ENCODE measurements at regions not wholly inside any gene's neighbourhood (a gene's known extent, or its start where the extent isn't known, plus 50 kb on each side); places are given as distances from the start of the nearest gene placed in this dataset.

GRCh38 chr1:168903237-168903830 lies 174.3 kb upstream of the DPT start:
- H3K27me3 Mint-ChIP-seq, result peaks cover 10% of the 10 kb centered on the region
- no peaks in the 10 kb centered on the region for H3K4me1 Mint-ChIP-seq
- H3K27ac Mint-ChIP-seq, result no peak overlapping the region
- intact Hi-C loops (cut with micrococcal nuclease), result no loop called here
- H3K4me3 Mint-ChIP-seq, result no peak overlapping the region
- H3K9me3 Mint-ChIP-seq, result peaks cover 3% of the 10 kb centered on the region
- H3K36me3 Mint-ChIP-seq (ENCODE audit: low read depth), result no peaks in the 10 kb centered on the region
- DNase-seq, result no peak

GRCh38 chr1:168905633-168906032 lies 176.6 kb upstream of the DPT start:
- DNase-seq, result no peak
- H3K27ac Mint-ChIP-seq, result no peak overlapping the region
- H3K27me3 Mint-ChIP-seq, result peaks cover 13% of the 10 kb centered on the region
- H3K9me3 Mint-ChIP-seq, result peaks cover 3% of the 10 kb centered on the region
- H3K4me3 Mint-ChIP-seq, result no peak overlapping the region
- intact Hi-C loops (cut with micrococcal nuclease), result no loop called here
- H3K4me1 Mint-ChIP-seq, result no peaks in the 10 kb centered on the region
- no peaks in the 10 kb centered on the region for H3K36me3 Mint-ChIP-seq (ENCODE audit: low read depth)

GRCh38 chr1:168906367-168906766 lies 177.4 kb upstream of the DPT start:
- Mint-ChIP-seq H3K4me1 (no peaks in the 10 kb centered on the region), H3K27me3 (peaks cover 6% of the 10 kb centered on the region), H3K27ac (no peak overlapping the region), H3K36me3 (ENCODE audit: low read depth) (no peaks in the 10 kb centered on the region), H3K9me3 (no peaks in the 10 kb centered on the region), H3K4me3 (no peak overlapping the region)
- intact Hi-C loops (cut with micrococcal nuclease), result no loop called here
- no peak for DNase-seq

GRCh38 chr1:168907053-168907452 lies 178.0 kb upstream of the DPT start:
- Mint-ChIP-seq H3K4me3 (no peak overlapping the region), H3K36me3 (ENCODE audit: low read depth) (no peaks in the 10 kb centered on the region), H3K9me3 (no peaks in the 10 kb centered on the region), H3K27ac (no peak overlapping the region), H3K27me3 (peaks cover 8% of the 10 kb centered on the region), H3K4me1 (no peaks in the 10 kb centered on the region)
- DNase-seq, result no peak
- intact Hi-C loops (cut with micrococcal nuclease), result no loop called here

- H3K9me3 Mint-ChIP-seq, result no peaks in the 10 kb centered on the region
- H3K4me3 Mint-ChIP-seq, result no peak overlapping the region
- H3K4me1 Mint-ChIP-seq, result no peaks in the 10 kb centered on the region
- peaks cover 9% of the 10 kb centered on the region for H3K27me3 Mint-ChIP-seq
- no peak overlapping the region for H3K27ac Mint-ChIP-seq
- no peak for DNase-seq
- intact Hi-C loops (cut with micrococcal nuclease), result no loop called here
- H3K36me3 Mint-ChIP-seq (ENCODE audit: low read depth), result no peaks in the 10 kb centered on the region
These were observed 178.9 kb upstream of the DPT start for GRCh38 chr1:168907786-168908348.

- Mint-ChIP-seq H3K9me3 (no peaks in the 10 kb centered on the region), H3K27ac (no peak overlapping the region), H3K36me3 (ENCODE audit: low read depth) (no peaks in the 10 kb centered on the region), H3K4me3 (no peak overlapping the region), H3K27me3 (peaks cover 9% of the 10 kb centered on the region), H3K4me1 (no peaks in the 10 kb centered on the region)
- intact Hi-C loops (cut with micrococcal nuclease), result no loop called here
- no peak for DNase-seq
These were observed 181.4 kb upstream of the DPT start for GRCh38 chr1:168910403-168910802.

GRCh38 chr1:168911370-168911769 lies 182.4 kb upstream of the DPT start:
- H3K27me3 Mint-ChIP-seq, result peaks cover 9% of the 10 kb centered on the region
- no peak overlapping the region for H3K4me3 Mint-ChIP-seq
- H3K27ac Mint-ChIP-seq, result no peak overlapping the region
- no peak for DNase-seq
- H3K9me3 Mint-ChIP-seq, result no peaks in the 10 kb centered on the region
- H3K36me3 Mint-ChIP-seq (ENCODE audit: low read depth), result no peaks in the 10 kb centered on the region
- H3K4me1 Mint-ChIP-seq, result no peaks in the 10 kb centered on the region
- intact Hi-C loops (cut with micrococcal nuclease), result no loop called here

- Mint-ChIP-seq H3K9me3 (no peaks in the 10 kb centered on the region), H3K27me3 (peaks cover 7% of the 10 kb centered on the region), H3K4me1 (no peaks in the 10 kb centered on the region), H3K27ac (no peak overlapping the region), H3K36me3 (ENCODE audit: low read depth) (no peaks in the 10 kb centered on the region), H3K4me3 (no peak overlapping the region)
- intact Hi-C loops (cut with micrococcal nuclease), result no loop called here
- no peak for DNase-seq
These were observed 184.9 kb upstream of the DPT start for GRCh38 chr1:168913711-168914463.

GRCh38 chr1:168917309-168917708 lies 188.3 kb upstream of the DPT start:
- H3K27ac Mint-ChIP-seq, result no peak overlapping the region
- no peaks in the 10 kb centered on the region for H3K9me3 Mint-ChIP-seq
- H3K4me1 Mint-ChIP-seq, result peaks cover 7% of the 10 kb centered on the region
- no peaks in the 10 kb centered on the region for H3K36me3 Mint-ChIP-seq (ENCODE audit: low read depth)
- no peak overlapping the region for H3K4me3 Mint-ChIP-seq
- H3K27me3 Mint-ChIP-seq, result peaks cover 1% of the 10 kb centered on the region
- DNase-seq, result no peak
- intact Hi-C loops (cut with micrococcal nuclease), result no loop called here

- peaks cover 8% of the 10 kb centered on the region for H3K4me1 Mint-ChIP-seq
- no peaks in the 10 kb centered on the region for H3K36me3 Mint-ChIP-seq (ENCODE audit: low read depth)
- intact Hi-C loops (cut with micrococcal nuclease), result no loop called here
- H3K27me3 Mint-ChIP-seq, result peaks cover 1% of the 10 kb centered on the region
- no peak overlapping the region for H3K27ac Mint-ChIP-seq
- no peaks in the 10 kb centered on the region for H3K9me3 Mint-ChIP-seq
- no peak for DNase-seq
- H3K4me3 Mint-ChIP-seq, result no peak overlapping the region
These were observed 188.7 kb upstream of the ATP1B1 start for GRCh38 chr1:168917796-168918195.

- H3K4me1 Mint-ChIP-seq, result peaks cover 11% of the 10 kb centered on the region
- H3K27ac Mint-ChIP-seq, result no peak overlapping the region
- H3K36me3 Mint-ChIP-seq (ENCODE audit: low read depth), result no peaks in the 10 kb centered on the region
- H3K9me3 Mint-ChIP-seq, result no peaks in the 10 kb centered on the region
- intact Hi-C loops (cut with micrococcal nuclease), result no loop called here
- H3K4me3 Mint-ChIP-seq, result no peak overlapping the region
- peaks cover 1% of the 10 kb centered on the region for H3K27me3 Mint-ChIP-seq
- no peak for DNase-seq
These were observed 187.4 kb upstream of the ATP1B1 start for GRCh38 chr1:168918860-168919741.

- H3K9me3 Mint-ChIP-seq, result peaks cover under 1% of the 10 kb centered on the region
- intact Hi-C loops (cut with micrococcal nuclease), result no loop called here
- H3K4me1 Mint-ChIP-seq, result peaks cover 11% of the 10 kb centered on the region
- H3K4me3 Mint-ChIP-seq, result no peak overlapping the region
- no peak overlapping the region for H3K27ac Mint-ChIP-seq
- H3K27me3 Mint-ChIP-seq, result peaks cover 2% of the 10 kb centered on the region
- DNase-seq, result no peak
- H3K36me3 Mint-ChIP-seq (ENCODE audit: low read depth), result no peaks in the 10 kb centered on the region
These were observed 185.9 kb upstream of the ATP1B1 start for GRCh38 chr1:168920456-168921094.

GRCh38 chr1:168921629-168922028 lies 184.9 kb upstream of the ATP1B1 start:
- H3K27ac Mint-ChIP-seq, result no peak overlapping the region
- peaks cover 11% of the 10 kb centered on the region for H3K4me1 Mint-ChIP-seq
- H3K36me3 Mint-ChIP-seq (ENCODE audit: low read depth), result no peaks in the 10 kb centered on the region
- H3K4me3 Mint-ChIP-seq, result no peak overlapping the region
- intact Hi-C loops (cut with micrococcal nuclease), result no loop called here
- H3K9me3 Mint-ChIP-seq, result peaks cover 4% of the 10 kb centered on the region
- H3K27me3 Mint-ChIP-seq, result peaks cover 6% of the 10 kb centered on the region
- no peak for DNase-seq

Data from activated CD4-positive, alpha-beta T cell treated with anti-CD3 and anti-CD28 coated beads, Interleukin-2, amount 10 ng/mL, durations not matched to agents 24 days and 14 days (primary cell).